Mucosa of descending colon (tissue), 3 donors: ENCODE measurements at regions not wholly inside any gene's neighbourhood (a gene's known extent, or its start where the extent isn't known, plus 50 kb on each side); places are given as distances from the start of the nearest gene placed in this dataset.

ENCODE experiments used
- ATAC-seq: fragments of 200-7000 bp; cut with Tn5 transposase; one replicate; pipeline ENCODE4 v1.9.1; 2020; ENCODE audit warnings: mild to moderate bottlenecking, moderate library complexity
- DNase-seq, 3 donors: peaks; one replicate each; pipeline ENCODE4 v3.0.0-alpha.2; 2020
- H3K36me3 ChIP-seq: fragments of 200-600 bp; one replicate; pipeline ENCODE4 v1.8.0; 2021; ENCODE audit warnings: low read depth, mild to moderate bottlenecking
- H3K4me1 ChIP-seq: fragments of 200-600 bp; one replicate; pipeline ENCODE4 v1.8.0; 2021; ENCODE audit warnings: low read depth, mild to moderate bottlenecking
- H3K4me3 ChIP-seq: fragments of 200-600 bp; one replicate; pipeline ENCODE4 v1.8.0; 2021; ENCODE audit warnings: mild to moderate bottlenecking
- H3K9me3 ChIP-seq: fragments of 200-600 bp; one replicate; pipeline ENCODE4 v1.8.0; 2021; ENCODE audit warnings: mild to moderate bottlenecking
- intact Hi-C, 2 donors: fragments of 100-400 bp; cut with DNase I in 1 of 2; cut with micrococcal nuclease in 1 of 2; formaldehyde crosslinking; loops; one replicate each; pipeline versions ENCODE4 v1.11.0 to v1.11.1; 2022; cut with DNase I, micrococcal nuclease
- TF ChIP-seq, protein P1 (sequence below): fragments of 200-600 bp; IDR thresholded peaks from one replicate; pipeline ENCODE4 v1.8.0; 2022; ENCODE audit warnings: antibody characterized with exemption, mild to moderate bottlenecking
- donor health status: DM: no; HTN: no; CAD: no; lungs with moderate emphysema.
- donor health status: DM: no; HTN: no; CAD: no.
- donor health status: DM: no; HTN: yes; CAD: no.

DNA sequence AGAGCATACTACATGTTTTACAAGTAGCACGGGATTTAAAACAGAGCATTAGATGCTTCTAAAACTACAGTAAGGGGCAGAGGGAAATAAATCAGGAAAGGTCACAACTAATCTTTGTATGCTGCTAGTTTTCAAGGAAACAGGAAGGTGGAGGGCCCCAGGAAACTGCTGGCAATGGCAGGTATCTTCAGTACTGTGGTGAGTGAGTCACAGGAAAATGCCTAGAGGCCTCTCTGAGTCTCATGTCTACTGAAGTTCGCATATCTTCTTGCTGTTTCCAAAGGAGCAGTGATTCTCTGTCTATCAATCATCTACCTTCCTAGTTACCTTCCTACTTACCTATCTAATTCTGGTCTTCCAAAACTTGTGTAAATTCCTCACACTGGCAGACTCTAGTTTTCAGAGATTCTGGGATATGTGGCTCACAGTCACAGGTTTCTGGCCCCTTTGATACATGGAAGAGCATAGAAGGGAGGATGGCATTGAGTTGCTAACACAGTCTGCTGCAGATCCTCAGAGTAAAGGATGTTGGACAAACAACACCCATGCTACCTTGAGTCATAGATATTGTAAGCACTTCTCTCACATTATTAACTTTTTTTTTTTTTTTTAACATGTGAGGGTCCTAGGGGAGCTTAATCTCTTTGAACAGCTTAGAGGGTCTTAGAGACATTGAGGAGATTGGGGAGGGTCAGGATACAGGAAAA is 58.8 kb upstream of the SYN3 start:
- Histone ChIP-seq H3K9me3 (no peaks in the 10 kb centered on the region), H3K4me1 (no peaks in the 10 kb centered on the region), H3K36me3 (no peaks in the 10 kb centered on the region), H3K4me3 (no peak overlapping the region)
- intact Hi-C loops: no loop called here
- DNase-seq (no peak), ATAC-seq (no peak)
- TF ChIP-seq, protein P1, sequence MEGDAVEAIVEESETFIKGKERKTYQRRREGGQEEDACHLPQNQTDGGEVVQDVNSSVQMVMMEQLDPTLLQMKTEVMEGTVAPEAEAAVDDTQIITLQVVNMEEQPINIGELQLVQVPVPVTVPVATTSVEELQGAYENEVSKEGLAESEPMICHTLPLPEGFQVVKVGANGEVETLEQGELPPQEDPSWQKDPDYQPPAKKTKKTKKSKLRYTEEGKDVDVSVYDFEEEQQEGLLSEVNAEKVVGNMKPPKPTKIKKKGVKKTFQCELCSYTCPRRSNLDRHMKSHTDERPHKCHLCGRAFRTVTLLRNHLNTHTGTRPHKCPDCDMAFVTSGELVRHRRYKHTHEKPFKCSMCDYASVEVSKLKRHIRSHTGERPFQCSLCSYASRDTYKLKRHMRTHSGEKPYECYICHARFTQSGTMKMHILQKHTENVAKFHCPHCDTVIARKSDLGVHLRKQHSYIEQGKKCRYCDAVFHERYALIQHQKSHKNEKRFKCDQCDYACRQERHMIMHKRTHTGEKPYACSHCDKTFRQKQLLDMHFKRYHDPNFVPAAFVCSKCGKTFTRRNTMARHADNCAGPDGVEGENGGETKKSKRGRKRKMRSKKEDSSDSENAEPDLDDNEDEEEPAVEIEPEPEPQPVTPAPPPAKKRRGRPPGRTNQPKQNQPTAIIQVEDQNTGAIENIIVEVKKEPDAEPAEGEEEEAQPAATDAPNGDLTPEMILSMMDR: no peak

DNA sequence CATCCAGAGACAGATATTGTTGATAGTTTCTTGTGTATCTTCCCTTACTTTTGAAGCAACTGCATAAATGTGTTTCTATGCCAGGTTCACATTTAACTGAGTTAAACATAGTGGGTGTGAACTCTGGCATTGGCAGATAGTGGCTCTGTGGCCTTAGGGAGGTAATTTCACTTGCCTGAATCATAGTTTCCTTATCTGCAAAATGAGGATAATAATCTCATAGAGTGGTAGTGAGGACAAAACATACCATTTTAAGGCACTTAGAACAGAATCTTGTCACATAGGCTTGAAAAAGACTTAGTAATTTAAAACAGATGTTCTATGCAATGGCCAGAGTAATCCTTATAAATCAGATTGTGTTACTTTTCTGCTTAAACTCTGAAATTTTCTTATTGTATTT is 56.4 kb upstream of the SYN3 start:
- DNase-seq: no peak
- ATAC-seq: no peak
- intact Hi-C loops: no loop called here

DNA sequence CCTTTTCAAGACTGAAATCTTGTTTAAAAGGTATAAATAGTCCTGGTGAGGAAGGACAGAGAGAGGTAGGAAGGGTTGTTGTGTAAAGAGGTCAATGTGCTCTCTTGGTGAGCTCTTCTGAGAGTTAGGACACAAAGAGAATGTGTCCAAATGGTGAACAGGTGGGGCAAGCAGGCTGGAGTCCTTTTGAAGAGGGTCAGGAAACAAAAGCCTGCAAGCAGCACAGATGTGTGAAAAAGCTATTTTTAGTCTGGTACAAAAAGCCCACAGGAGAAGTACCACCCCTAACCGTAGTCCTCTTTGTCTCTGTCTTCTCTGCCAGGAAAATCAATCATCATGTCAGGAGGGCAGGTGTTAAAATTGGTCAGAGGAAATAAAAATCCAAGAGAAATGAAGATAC is 54.4 kb upstream of the SYN3 start:
- DNase-seq (no peak), ATAC-seq (no peak)
- no peaks in the 10 kb centered on the region for H3K9me3 ChIP-seq
- H3K4me1 ChIP-seq: no peaks in the 10 kb centered on the region
- intact Hi-C loops: no loop called here
- H3K36me3 ChIP-seq: no peaks in the 10 kb centered on the region
- H3K4me3 ChIP-seq: no peak overlapping the region
- TF ChIP-seq, protein P1: no peak

More for the DNA sequence above, 56.4 kb upstream of the SYN3 start:
- Histone ChIP-seq H3K36me3 (no peaks in the 10 kb centered on the region), H3K4me3 (no peak overlapping the region), H3K9me3 (no peaks in the 10 kb centered on the region), H3K4me1 (no peaks in the 10 kb centered on the region)
- TF ChIP-seq, protein P1: no peak

DNA sequence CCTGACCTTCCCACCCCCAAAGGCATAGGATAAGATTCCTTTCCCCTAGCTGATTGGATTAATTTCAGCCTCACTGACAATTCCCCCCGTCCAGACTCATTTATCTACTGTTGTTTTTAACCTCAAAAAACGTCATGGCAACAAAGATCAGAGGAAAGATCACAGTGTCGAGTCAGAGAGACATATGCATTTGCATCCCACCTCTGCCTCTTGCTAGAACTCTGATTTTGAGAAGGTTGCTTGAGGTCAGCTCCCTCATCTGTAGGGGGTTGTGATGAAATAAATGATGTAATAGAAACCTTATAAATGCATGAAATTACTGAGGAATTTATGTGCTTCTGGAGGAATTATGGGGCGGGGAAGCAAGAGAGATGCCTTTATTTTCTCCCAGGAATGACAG is 53.3 kb upstream of the SYN3 start:
- ATAC-seq (no peak), DNase-seq (no peak)
- no peaks in the 10 kb centered on the region for H3K36me3 ChIP-seq
- TF ChIP-seq, protein P1: no peak
- H3K4me1 ChIP-seq: no peaks in the 10 kb centered on the region
- no peaks in the 10 kb centered on the region for H3K9me3 ChIP-seq
- H3K4me3 ChIP-seq: no peak overlapping the region
- intact Hi-C loops: no loop called here

DNA sequence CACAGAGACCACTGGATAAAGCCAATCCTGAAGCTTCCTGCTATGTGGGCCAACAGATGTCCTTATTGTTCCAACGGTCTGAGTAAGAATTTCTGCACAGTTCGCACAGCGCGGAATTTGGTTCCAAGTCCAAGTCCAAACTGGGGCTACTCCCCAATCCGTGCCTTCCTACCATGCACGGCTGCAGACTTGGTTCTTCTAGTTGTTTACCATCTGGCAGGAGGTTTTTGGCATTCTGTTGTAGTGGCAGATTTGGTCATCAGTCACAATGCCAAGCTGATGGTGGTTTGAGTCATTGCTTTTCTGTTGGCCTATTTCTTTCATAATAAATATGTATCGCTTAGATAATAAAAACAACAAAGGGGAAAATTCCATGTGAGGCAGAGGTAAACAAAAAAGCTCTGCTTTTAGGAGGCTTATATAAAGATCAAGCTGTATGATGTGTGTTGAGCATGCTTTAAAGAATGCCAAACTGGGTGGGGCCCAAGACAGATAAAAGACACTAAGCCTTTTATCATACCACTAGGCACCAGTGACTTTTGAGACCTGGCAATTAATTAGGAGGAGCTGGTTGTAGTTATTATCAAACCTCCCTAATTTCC is 52.5 kb upstream of the SYN3 start:
- ATAC-seq (no peak), DNase-seq (no peak)
- no peaks in the 10 kb centered on the region for H3K9me3 ChIP-seq
- H3K36me3 ChIP-seq: no peaks in the 10 kb centered on the region
- intact Hi-C loops: no loop called here
- TF ChIP-seq, protein P1: no peak
- H3K4me3 ChIP-seq: no peak overlapping the region
- H3K4me1 ChIP-seq: no peaks in the 10 kb centered on the region
